HT1080 (cell line): ENCODE measurements at regions not wholly inside any gene's neighbourhood (a gene's known extent, or its start where the extent isn't known, plus 50 kb on each side); places are given as distances from the start of the nearest gene placed in this dataset.
A peak's percentile ranks its signal among the peaks of the same experiment; 100 is the strongest.

ENCODE experiments used
- DNase-seq: peaks from one replicate; pipeline ENCODE4 v3.0.0-alpha.2; 2015; ENCODE audit warnings: low read depth

DNA sequence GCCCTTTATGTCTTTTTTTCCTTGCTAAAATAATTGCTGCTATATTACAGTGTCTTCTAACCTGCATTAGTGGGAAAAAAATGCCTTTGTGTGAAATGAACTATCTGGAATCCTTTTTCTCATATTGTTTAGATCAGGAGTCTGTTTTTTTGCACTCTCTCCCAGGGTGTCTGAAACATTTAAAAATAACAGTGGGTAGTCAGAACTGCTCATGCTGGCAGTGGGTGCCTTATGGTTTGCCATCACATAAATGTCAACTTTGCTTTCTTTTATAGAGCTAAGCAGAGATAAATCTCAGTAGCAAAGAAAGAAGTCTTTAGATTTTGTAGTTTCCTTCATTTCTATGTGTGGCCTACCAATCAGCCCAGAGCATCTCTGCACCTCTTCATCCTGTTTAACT is 347.8 kb upstream of the RGMB start:
- no peak for DNase-seq

DNA sequence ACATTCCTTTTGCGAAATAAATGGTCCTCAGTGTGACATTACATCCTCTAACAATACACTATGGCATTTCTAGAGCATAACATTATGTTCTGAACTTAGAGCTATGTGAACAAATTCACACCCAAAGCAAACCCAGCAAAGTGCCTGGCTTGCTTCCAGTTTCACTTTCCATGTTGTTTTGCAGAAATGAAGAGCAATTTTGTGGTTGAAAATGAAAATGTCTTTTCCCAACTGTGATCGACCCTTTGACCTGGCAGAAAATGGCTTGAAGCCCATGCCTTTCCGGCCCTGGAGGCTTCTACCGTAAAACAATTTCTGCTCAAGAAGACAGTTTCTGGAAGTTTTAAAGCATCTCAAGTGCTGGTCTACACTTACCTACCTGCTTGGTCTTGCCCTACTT is 344.7 kb upstream of the RGMB start:
- DNase-seq: peak; percentile 27

- DNase-seq: no peak
These were observed 341.1 kb upstream of the RGMB start for GRCh38 chr5:98432378-98432777.

GRCh38 chr5:98433022-98433421 is 340.4 kb upstream of the RGMB start:
- DNase-seq: no peak

DNA sequence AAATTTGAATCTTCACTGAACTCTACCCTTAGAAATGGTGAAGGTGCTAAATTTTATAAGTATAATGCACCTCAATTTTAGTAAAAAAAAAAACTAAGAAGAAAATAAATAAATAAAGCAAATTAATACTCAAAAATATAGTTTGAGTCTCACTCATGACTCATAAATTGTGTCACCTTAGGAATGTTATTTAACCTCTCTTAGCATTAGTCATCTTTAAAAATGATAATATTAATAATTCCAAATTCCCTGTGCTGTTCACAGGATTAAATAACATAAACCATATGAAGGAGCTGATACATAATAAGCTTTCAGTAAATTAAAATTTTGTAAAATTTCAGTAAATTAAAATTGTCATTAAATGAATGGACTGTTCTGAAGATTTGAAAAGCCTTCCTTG is 339.8 kb upstream of the RGMB start:
- no peak for DNase-seq

DNA sequence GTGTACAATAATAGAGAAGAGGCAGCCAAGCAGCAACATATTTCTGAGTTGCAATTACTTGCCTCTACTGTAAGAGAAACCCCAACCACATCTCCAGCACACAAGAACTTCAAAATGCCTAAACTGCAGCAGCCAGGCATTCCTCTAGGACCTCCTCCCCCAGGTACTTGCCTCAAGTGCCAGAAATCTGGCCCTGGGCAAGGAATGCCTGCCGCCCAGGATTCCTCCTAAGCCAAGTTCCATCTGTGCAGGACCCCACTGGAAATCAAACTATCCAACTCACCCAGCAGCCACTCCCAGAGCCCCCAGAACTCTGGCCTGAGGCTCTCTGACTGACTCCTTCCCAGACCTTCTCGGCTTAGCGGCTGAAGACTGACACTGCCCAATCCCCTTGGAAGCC is 336.8 kb upstream of the RGMB start:
- no peak for DNase-seq

GRCh38 chr5:98442448-98442847 is 331.0 kb upstream of the RGMB start:
- no peak for DNase-seq

GRCh38 chr5:98443881-98444280 is 329.6 kb upstream of the RGMB start:
- DNase-seq: peak; percentile 39

DNA sequence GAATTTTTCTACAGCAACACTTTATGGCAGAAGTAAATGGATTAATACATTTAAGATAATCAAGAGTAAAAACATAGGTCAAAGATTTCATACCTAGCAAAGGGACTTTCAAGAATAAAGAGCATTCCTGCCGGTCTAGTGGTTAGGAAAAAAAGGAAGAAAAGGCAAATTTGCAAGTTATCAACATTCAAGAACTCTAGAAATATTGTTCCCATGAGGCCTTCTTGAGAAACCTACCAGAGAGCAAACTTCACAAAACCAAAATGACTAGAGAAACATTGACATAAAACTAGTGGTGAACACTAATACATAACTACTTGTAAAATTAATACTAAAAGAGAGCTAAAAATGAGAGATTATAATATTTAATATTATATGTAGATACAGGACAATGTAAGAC is 320.2 kb upstream of the RGMB start:
- no peak for DNase-seq

DNA sequence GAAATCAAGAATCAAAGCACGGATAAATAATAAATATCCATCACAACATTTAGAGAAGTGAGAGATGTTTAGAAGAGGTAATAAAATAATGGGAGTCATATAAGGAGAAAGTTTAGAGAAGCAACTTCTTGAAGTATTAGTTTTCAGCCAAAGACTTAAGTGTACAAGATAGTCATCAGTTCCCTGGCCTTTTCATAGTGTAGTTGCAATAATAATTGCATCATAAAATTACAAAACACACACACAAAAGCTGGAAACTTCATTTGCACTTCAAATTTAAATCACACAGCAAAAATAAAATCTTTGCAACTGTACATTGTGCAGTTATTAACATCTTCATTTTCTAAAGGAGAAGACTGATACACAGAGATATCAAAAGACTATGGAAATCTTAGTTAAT is 319.1 kb upstream of the RGMB start:
- DNase-seq: no peak

- peak; percentile 93 for DNase-seq
These were observed 318.6 kb upstream of the RGMB start for GRCh38 chr5:98454904-98455303.

DNA sequence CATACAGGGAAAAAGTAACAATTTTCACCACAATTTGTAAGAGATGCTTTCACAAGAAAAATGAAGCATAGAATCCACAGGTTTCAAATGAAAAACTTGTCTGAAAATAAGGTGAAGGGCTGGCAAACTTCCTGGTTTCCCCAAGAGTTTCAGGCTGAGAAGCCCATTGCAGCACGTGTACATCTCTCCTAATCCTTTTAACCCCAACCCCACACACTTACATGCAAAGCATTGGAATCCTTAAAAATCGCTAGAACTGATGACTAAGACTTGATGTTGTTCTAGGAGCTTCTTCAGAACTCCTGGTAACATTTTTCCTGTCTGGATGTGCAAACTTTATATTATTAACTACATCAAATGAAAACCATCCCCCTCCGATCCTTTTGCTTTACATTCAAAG is 317.8 kb upstream of the RGMB start:
- peak; percentile 24 for DNase-seq

DNA sequence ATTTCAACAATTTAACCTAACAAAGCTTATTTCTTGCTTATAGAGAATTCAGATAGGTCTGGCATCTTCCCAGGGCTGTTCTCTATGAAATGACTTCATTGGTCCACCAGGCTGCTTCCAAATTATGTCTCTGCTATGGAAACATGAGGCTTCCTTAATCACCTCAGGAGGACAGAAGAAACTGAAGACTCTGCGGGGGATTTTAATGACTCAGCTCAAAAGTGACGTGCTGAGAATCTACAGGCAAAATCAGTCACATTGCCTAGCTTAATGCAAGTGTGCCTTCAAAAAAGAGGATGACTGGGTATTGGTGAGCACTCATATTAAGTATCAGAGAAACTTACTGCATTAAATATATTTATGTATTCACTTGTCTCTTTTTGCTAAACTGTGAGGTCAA is 315.5 kb upstream of the RGMB start:
- peak; percentile 32 for DNase-seq

DNA sequence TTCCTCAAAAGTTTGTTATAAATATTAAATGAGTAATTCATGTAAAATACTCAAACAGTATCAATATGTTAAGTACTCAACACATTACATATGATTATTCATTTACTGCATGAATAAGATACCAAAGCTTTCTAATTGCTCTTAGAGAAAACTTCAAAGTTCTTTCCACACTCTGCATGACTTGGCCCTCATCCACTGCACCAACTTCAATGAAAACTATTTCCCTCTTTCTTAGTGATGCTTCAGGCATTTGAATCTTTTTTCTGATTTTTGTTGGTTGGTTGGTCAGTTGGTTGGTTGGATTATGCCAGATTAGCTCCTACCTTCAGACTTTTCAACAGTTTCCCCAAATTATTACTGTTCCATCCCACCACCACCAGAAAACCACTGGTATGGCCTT is 314.7 kb upstream of the RGMB start:
- no peak for DNase-seq

GRCh38 chr5:98460536-98460935 is 312.9 kb upstream of the RGMB start:
- DNase-seq: no peak

GRCh38 chr5:98461485-98461884 is 312.0 kb upstream of the RGMB start:
- DNase-seq: no peak

DNA sequence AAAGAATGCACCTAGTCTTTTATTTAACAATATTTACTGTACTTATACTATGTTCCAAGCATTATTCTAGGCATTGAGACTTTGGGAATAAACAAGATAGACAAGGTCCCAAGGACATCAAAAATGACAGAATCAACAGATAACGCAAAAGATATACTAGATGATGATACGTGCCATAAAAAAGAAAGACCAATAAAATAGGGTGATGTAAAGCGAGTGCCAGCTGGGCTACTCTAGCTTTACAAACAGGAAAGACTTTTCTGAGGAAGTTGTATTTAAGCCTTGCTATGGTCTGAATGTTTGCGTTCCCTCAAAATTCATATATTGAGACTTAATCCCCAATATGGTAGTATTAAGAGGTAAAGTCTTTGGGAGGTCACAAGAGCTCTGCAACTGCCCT is 310.2 kb upstream of the RGMB start:
- no peak for DNase-seq

DNA sequence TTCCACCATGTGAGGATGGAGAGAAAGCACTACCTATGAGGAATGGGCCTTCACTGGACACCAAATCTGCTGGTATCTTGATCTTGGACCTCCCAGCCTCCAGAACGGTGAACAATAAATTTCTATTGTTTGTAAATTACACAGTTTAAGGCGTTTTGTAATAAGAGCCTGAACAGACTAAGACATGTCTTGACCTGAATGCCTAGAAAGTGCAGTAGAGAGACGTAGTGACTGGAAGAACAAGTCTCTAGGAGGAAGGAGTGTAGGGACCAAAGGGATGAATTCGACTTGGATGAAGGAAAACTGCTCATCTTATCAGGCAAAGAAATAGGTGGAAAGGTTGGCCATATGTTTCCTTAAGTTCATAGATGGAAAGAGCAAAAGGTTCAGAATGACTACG is 309.8 kb upstream of the RGMB start:
- no peak for DNase-seq

- no peak for DNase-seq
These were observed 308.6 kb upstream of the RGMB start for GRCh38 chr5:98464737-98465330.

- DNase-seq: peak; percentile 78
These were observed 305.1 kb upstream of the RGMB start for GRCh38 chr5:98468188-98468869.

DNA sequence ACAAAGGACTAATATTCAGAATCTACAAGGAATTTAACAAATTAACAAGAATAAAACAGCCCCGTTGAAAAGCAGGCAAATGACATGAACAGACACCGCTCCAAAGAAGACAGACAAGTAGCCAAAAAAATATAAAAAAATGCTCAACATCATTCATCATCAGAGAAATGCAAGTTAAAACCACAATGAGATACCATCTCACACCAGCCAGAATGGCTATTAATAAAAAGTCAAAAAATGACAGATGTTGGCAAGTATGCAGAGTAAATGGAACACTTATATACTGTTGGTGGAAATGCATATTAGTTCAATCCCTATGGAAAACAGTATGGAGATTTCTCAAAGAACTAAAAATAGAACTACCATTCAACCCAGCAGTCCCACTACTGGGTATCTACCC is 302.7 kb upstream of the RGMB start:
- DNase-seq: no peak

- no peak for DNase-seq
These were observed 302.0 kb upstream of the RGMB start for GRCh38 chr5:98471458-98471857.

GRCh38 chr5:98474216-98474615 is 299.2 kb upstream of the RGMB start:
- DNase-seq: no peak

GRCh38 chr5:98474782-98475181 is 298.7 kb upstream of the RGMB start:
- no peak for DNase-seq
